IMR-90 (cell line): ENCODE measurements at regions not wholly inside any gene's neighbourhood (a gene's known extent, or its start where the extent isn't known, plus 50 kb on each side); places are given as distances from the start of the nearest gene placed in this dataset.

ENCODE experiments used
- BHLHE40 ChIP-seq: fragments of 150-350 bp; IDR thresholded peaks from 2 replicates; pipeline ENCODE4 v1.6.1; 2016; ENCODE audit warnings: mild to moderate bottlenecking, low read depth, low read length
- FOS ChIP-seq: fragments of 150-350 bp; IDR thresholded peaks from 2 replicates; pipeline ENCODE4 v1.6.1; 2016; ENCODE audit warnings: low read depth, low read length
- MAFK ChIP-seq: IDR thresholded peaks from 2 replicates; pipeline ENCODE4 v1.6.1; 2012; ENCODE audit warnings: low read depth, low read length, improper control_type of control experiment
- POLR2A ChIP-seq: IDR thresholded peaks from 2 replicates; pipeline ENCODE4 v1.6.1; 2012; ENCODE audit warnings: mild to moderate bottlenecking, low read depth, low read length
- TF ChIP-seq, protein P1 (sequence below): conservative IDR thresholded peaks from 2 replicates; pipeline ENCODE4 v1.5.1; 2012; ENCODE audit warnings: mild to moderate bottlenecking, low read depth, low read length, improper control_type of control experiment
- TF ChIP-seq, protein P2 (sequence below): fragments of 150-350 bp; IDR thresholded peaks from 2 replicates; pipeline ENCODE4 v1.6.1; 2017; ENCODE audit warnings: mild to moderate bottlenecking, antibody characterized with exemption, low read length, low read depth

DNA sequence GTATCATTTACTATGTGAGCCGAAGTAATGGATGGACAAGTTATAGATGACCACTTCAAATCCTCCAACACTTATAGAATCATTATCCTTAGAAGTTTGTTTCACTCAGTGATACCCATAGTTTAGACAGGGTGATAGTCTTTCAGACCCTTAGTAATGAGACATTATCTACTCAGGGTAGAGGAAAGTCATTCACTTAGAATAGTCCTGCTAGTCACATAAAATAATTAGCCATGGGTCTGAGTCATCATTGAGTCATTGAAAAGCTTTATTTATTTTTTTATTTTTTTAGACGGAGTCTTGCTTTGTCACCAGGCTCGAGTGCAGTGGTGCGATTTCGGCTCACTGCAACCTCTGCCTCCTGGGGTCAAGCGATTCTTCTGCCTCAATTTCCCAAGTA, 321.7 kb upstream of the FSTL5 start:
- TF ChIP-seq, protein P1, sequence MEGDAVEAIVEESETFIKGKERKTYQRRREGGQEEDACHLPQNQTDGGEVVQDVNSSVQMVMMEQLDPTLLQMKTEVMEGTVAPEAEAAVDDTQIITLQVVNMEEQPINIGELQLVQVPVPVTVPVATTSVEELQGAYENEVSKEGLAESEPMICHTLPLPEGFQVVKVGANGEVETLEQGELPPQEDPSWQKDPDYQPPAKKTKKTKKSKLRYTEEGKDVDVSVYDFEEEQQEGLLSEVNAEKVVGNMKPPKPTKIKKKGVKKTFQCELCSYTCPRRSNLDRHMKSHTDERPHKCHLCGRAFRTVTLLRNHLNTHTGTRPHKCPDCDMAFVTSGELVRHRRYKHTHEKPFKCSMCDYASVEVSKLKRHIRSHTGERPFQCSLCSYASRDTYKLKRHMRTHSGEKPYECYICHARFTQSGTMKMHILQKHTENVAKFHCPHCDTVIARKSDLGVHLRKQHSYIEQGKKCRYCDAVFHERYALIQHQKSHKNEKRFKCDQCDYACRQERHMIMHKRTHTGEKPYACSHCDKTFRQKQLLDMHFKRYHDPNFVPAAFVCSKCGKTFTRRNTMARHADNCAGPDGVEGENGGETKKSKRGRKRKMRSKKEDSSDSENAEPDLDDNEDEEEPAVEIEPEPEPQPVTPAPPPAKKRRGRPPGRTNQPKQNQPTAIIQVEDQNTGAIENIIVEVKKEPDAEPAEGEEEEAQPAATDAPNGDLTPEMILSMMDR = no peak
- TF ChIP-seq, protein P2, sequence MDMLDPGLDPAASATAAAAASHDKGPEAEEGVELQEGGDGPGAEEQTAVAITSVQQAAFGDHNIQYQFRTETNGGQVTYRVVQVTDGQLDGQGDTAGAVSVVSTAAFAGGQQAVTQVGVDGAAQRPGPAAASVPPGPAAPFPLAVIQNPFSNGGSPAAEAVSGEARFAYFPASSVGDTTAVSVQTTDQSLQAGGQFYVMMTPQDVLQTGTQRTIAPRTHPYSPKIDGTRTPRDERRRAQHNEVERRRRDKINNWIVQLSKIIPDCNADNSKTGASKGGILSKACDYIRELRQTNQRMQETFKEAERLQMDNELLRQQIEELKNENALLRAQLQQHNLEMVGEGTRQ = no peak
- TF ChIP-seq POLR2A = no peak
- no peak for TF ChIP-seq BHLHE40
- TF ChIP-seq FOS = no peak
- no peak for TF ChIP-seq MAFK
